ENCODE measurements at regions not wholly inside any gene's neighbourhood (a gene's known extent, or its start where the extent isn't known, plus 50 kb on each side); places are given as distances from the start of the nearest gene placed in this dataset.

- TF ChIP-seq KDM5B (CRISPR knock-in tag; IDR thresholded peaks at IDR 0.05; ENCODE audit: borderline replicate concordance) (no peak), CTCF (CRISPR knock-in tag; IDR thresholded peaks at IDR 0.05) (no peak)
Measured at GRCh38 chr11:39768214-39768613, 1691.2 kb downstream of the LRRC4C start.
